ENCODE measurements at regions not wholly inside any gene's neighbourhood (a gene's known extent, or its start where the extent isn't known, plus 50 kb on each side); places are given as distances from the start of the nearest gene placed in this dataset.

- TF ChIP-seq CTCF (IDR thresholded peaks at IDR 0.05; ENCODE audit: low read depth, low read length) (no peak), EZH2phosphoT487 (IDR thresholded peaks at IDR 0.05; ENCODE audit: low read depth) (no peak)
These were observed 158.6 kb downstream of the MIS18A start for GRCh38 chr21:32120230-32120629.

All from OCI-LY3 (cell line).